ENCODE measurements at regions not wholly inside any gene's neighbourhood (a gene's known extent, or its start where the extent isn't known, plus 50 kb on each side); places are given as distances from the start of the nearest gene placed in this dataset.

- ATAC-seq (ENCODE audit: low read depth) = no peak
- H3K27ac ChIP-seq (ENCODE audit: poor library complexity, severe bottlenecking) = no peak overlapping the region
- no peak for TF ChIP-seq CTCF (IDR thresholded peaks at IDR 0.05; ENCODE audit: poor library complexity, severe bottlenecking)
These were observed 379.3 kb upstream of the POM121L12 start for GRCh38 chr7:52656098-52656497.

GRCh38 chr7:52652621-52653020 is 382.8 kb upstream of the POM121L12 start:
- Histone ChIP-seq H3K4me3 (ENCODE audit: severe bottlenecking) (no peak overlapping the region), H3K27me3 (ENCODE audit: insufficient read depth, poor library complexity, severe bottlenecking) (no peaks in the 10 kb centered on the region), H3K9me3 (ENCODE audit: severe bottlenecking) (no peaks in the 10 kb centered on the region), H3K36me3 (ENCODE audit: low read depth) (no peaks in the 10 kb centered on the region), H3K27ac (ENCODE audit: poor library complexity, severe bottlenecking) (no peak overlapping the region), H3K4me1 (ENCODE audit: insufficient read depth, poor library complexity, severe bottlenecking) (no peaks in the 10 kb centered on the region)
- ATAC-seq (ENCODE audit: low read depth) = no peak
- DNase-seq (ENCODE audit: low spot score) = no peak
- TF ChIP-seq CTCF (IDR thresholded peaks at IDR 0.05; ENCODE audit: poor library complexity, severe bottlenecking) = no peak

More at GRCh38 chr7:52656098-52656497, 379.3 kb upstream of the POM121L12 start:
- Histone ChIP-seq H3K4me1 (ENCODE audit: insufficient read depth, poor library complexity, severe bottlenecking) (no peaks in the 10 kb centered on the region), H3K27me3 (ENCODE audit: insufficient read depth, poor library complexity, severe bottlenecking) (no peaks in the 10 kb centered on the region), H3K9me3 (ENCODE audit: severe bottlenecking) (no peaks in the 10 kb centered on the region), H3K36me3 (ENCODE audit: low read depth) (no peaks in the 10 kb centered on the region), H3K4me3 (ENCODE audit: severe bottlenecking) (no peak overlapping the region)
- no peak for DNase-seq (ENCODE audit: low spot score)

GRCh38 chr7:52648872-52649271 is 386.6 kb upstream of the POM121L12 start:
- Histone ChIP-seq H3K27ac (ENCODE audit: poor library complexity, severe bottlenecking) (no peak overlapping the region), H3K4me1 (ENCODE audit: insufficient read depth, poor library complexity, severe bottlenecking) (no peaks in the 10 kb centered on the region), H3K27me3 (ENCODE audit: insufficient read depth, poor library complexity, severe bottlenecking) (no peaks in the 10 kb centered on the region), H3K9me3 (ENCODE audit: severe bottlenecking) (no peaks in the 10 kb centered on the region), H3K4me3 (ENCODE audit: severe bottlenecking) (no peak overlapping the region), H3K36me3 (ENCODE audit: low read depth) (no peaks in the 10 kb centered on the region)
- TF ChIP-seq CTCF (IDR thresholded peaks at IDR 0.05; ENCODE audit: poor library complexity, severe bottlenecking) = no peak
- no peak for DNase-seq (ENCODE audit: low spot score)
- ATAC-seq (ENCODE audit: low read depth) = no peak

- DNase-seq (ENCODE audit: low spot score) = no peak
- Histone ChIP-seq H3K27me3 (ENCODE audit: insufficient read depth, poor library complexity, severe bottlenecking) (no peaks in the 10 kb centered on the region), H3K36me3 (ENCODE audit: low read depth) (no peaks in the 10 kb centered on the region), H3K9me3 (ENCODE audit: severe bottlenecking) (no peaks in the 10 kb centered on the region), H3K27ac (ENCODE audit: poor library complexity, severe bottlenecking) (no peak overlapping the region), H3K4me3 (ENCODE audit: severe bottlenecking) (no peak overlapping the region), H3K4me1 (ENCODE audit: insufficient read depth, poor library complexity, severe bottlenecking) (no peaks in the 10 kb centered on the region)
- no peak for TF ChIP-seq CTCF (IDR thresholded peaks at IDR 0.05; ENCODE audit: poor library complexity, severe bottlenecking)
- no peak for ATAC-seq (ENCODE audit: low read depth)
These were observed 388.4 kb upstream of the POM121L12 start for GRCh38 chr7:52647046-52647445.

- H3K27me3 ChIP-seq (ENCODE audit: insufficient read depth, poor library complexity, severe bottlenecking) = no peaks in the 10 kb centered on the region
- H3K9me3 ChIP-seq (ENCODE audit: severe bottlenecking) = no peaks in the 10 kb centered on the region
- no peaks in the 10 kb centered on the region for H3K36me3 ChIP-seq (ENCODE audit: low read depth)
- no peak for ATAC-seq (ENCODE audit: low read depth)
- no peaks in the 10 kb centered on the region for H3K4me1 ChIP-seq (ENCODE audit: insufficient read depth, poor library complexity, severe bottlenecking)
- TF ChIP-seq CTCF (IDR thresholded peaks at IDR 0.05; ENCODE audit: poor library complexity, severe bottlenecking) = no peak
- no peak overlapping the region for H3K4me3 ChIP-seq (ENCODE audit: severe bottlenecking)
- no peak for DNase-seq (ENCODE audit: low spot score)
- H3K27ac ChIP-seq (ENCODE audit: poor library complexity, severe bottlenecking) = no peak overlapping the region
These were observed 395.5 kb upstream of the POM121L12 start for GRCh38 chr7:52639981-52640380.

Measured in RWPE2 (cell line).